Naive thymus-derived CD4-positive, alpha-beta T cell (primary cell): ENCODE measurements at regions not wholly inside any gene's neighbourhood (a gene's known extent, or its start where the extent isn't known, plus 50 kb on each side); places are given as distances from the start of the nearest gene placed in this dataset.

ENCODE experiments used
- ATAC-seq: fragments of 150-1000 bp; cut with Tn5 transposase; 2 replicates; pipeline ENCODE4 v1.10.0; 2021; ENCODE audit warnings: mild to moderate bottlenecking, moderate library complexity
- CTCF ChIA-PET: fragments of 350-600 bp; sonication (Branson Sonifier 250); formaldehyde crosslinking; loops from one replicate; lab custom pipeline; 2021; ENCODE audit warnings: antibody characterized with exemption; lab: Charles Lee
- POLR2A ChIA-PET: fragments of 350-600 bp; sonication (Branson Sonifier 250); formaldehyde crosslinking; loops from one replicate; lab custom pipeline; 2021; ENCODE audit warnings: antibody characterized with exemption, inconsistent platforms; lab: Charles Lee
- DNase-seq, 9 donors: peaks; one replicate each; pipeline versions ENCODE4 v3.0.0 to v3.0.0-alpha.2; 2020 to 2022; ENCODE audit warnings: mixed read lengths in 1 of 9
- H3K27ac ChIP-seq: one replicate; pipeline ENCODE4 v1.7.0; 2013; ENCODE audit warnings: mild to moderate bottlenecking, low read depth, low read length, moderate library complexity
- H3K27me3 ChIP-seq, 2 donors: one replicate each; pipeline ENCODE4 v1.7.0; 2013; ENCODE audit warnings: low read length in 2 of 2, mild to moderate bottlenecking in 2 of 2, moderate library complexity in 2 of 2; ENCODE audit not compliant: control insufficient read depth in 2 of 2, insufficient read depth in 2 of 2
- H3K36me3 ChIP-seq, 3 experiments: 1 replicate in 2 of 3; 2 replicates in 1 of 3; pipeline ENCODE4 v1.7.0; 2013; ENCODE audit warnings: low read length in 3 of 3, mild to moderate bottlenecking in 3 of 3, moderate library complexity in 1 of 3; ENCODE audit not compliant: insufficient read depth in 3 of 3, control insufficient read depth in 2 of 3
- H3K4me1 ChIP-seq, 2 donors: one replicate each; pipeline ENCODE4 v1.7.0; 2013; ENCODE audit warnings: low read length in 2 of 2, mild to moderate bottlenecking in 2 of 2, moderate library complexity in 1 of 2; ENCODE audit not compliant: control insufficient read depth in 2 of 2, insufficient read depth in 2 of 2
- H3K4me3 ChIP-seq: 2 replicates; pipeline ENCODE4 v1.7.0; 2013; ENCODE audit warnings: mild to moderate bottlenecking, low read length
- H3K9me3 ChIP-seq, 3 experiments: 1 replicate in 2 of 3; 2 replicates in 1 of 3; pipeline ENCODE4 v1.7.0; 2013; ENCODE audit warnings: low read length in 3 of 3; ENCODE audit not compliant: control insufficient read depth in 2 of 3
- H3K27ac Mint-ChIP-seq, 9 donors: one replicate each; pipeline ENCODE4 v1.8.0; 2020 to 2022; ENCODE audit warnings: mixed read lengths in 9 of 9, mild to moderate bottlenecking in 8 of 9, moderate library complexity in 5 of 9, inconsistent platforms in 2 of 9
- H3K27me3 Mint-ChIP-seq, 5 donors: one replicate each; pipeline ENCODE4 v1.8.0; 2021 to 2022; ENCODE audit warnings: mixed read lengths in 5 of 5, mild to moderate bottlenecking in 1 of 5
- H3K36me3 Mint-ChIP-seq, 5 donors: one replicate each; pipeline ENCODE4 v1.8.0; 2020 to 2022; ENCODE audit warnings: mixed read lengths in 5 of 5, mild to moderate bottlenecking in 3 of 5, inconsistent platforms in 1 of 5
- H3K4me1 Mint-ChIP-seq, 7 donors: one replicate each; pipeline ENCODE4 v1.8.0; 2020 to 2022; ENCODE audit warnings: mixed read lengths in 7 of 7, mild to moderate bottlenecking in 3 of 7, inconsistent platforms in 1 of 7
- H3K4me3 Mint-ChIP-seq, 10 donors: one replicate each; pipeline ENCODE4 v1.8.0; 2020 to 2022; ENCODE audit warnings: mild to moderate bottlenecking in 10 of 10, mixed read lengths in 10 of 10, moderate library complexity in 6 of 10, inconsistent platforms in 2 of 10
- H3K9me3 Mint-ChIP-seq, 11 donors: one replicate each; pipeline ENCODE4 v1.8.0; 2020 to 2022; ENCODE audit warnings: mixed read lengths in 11 of 11, mild to moderate bottlenecking in 4 of 11, inconsistent platforms in 1 of 11, moderate library complexity in 1 of 11
- intact Hi-C, 2 donors: fragments of 100-400 bp; cut with micrococcal nuclease; formaldehyde crosslinking; loops; one replicate each; pipeline ENCODE4 v1.15.1; 2023

DNA sequence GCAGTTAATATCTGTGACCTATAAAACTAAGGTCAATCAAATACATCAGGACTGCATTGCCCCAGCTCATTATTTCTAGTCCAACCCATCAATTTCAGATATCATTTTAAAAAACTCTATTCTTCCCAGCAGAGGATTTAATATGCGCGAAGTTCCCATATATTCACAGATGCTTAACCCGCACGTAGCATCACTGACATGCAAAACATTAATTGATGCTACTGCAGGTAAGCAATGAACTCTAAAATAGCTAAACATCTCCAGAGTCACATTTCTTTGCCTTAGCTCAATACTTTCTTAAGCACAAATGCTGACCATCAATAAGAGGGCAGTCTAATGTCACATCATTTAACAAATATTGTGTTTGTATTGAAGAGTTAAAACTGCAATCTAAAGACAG, 586.6 kb upstream of the CDH18 start:
- Mint-ChIP-seq H3K9me3 (peaks cover 0 to 22% (median 4%) of the 10 kb centered on the region in 11 donors), H3K27ac (no peak overlapping the region), H3K27me3 (no peaks in the 10 kb centered on the region), H3K36me3 (no peaks in the 10 kb centered on the region), H3K4me1 (no peaks in the 10 kb centered on the region), H3K4me3 (no peak overlapping the region)
- no peaks in the 10 kb centered on the region for H3K27me3 ChIP-seq
- ATAC-seq (no peak), DNase-seq (no peak)
- intact Hi-C loops, result no loop called here
- no peak overlapping the region for H3K27ac ChIP-seq
- ChIA-PET POLR2A (no interaction called here), CTCF (no interaction called here)
- H3K4me3 ChIP-seq, result no peak overlapping the region
- no peaks in the 10 kb centered on the region for H3K9me3 ChIP-seq
- no peaks in the 10 kb centered on the region for H3K4me1 ChIP-seq
- no peaks in the 10 kb centered on the region for H3K36me3 ChIP-seq

DNA sequence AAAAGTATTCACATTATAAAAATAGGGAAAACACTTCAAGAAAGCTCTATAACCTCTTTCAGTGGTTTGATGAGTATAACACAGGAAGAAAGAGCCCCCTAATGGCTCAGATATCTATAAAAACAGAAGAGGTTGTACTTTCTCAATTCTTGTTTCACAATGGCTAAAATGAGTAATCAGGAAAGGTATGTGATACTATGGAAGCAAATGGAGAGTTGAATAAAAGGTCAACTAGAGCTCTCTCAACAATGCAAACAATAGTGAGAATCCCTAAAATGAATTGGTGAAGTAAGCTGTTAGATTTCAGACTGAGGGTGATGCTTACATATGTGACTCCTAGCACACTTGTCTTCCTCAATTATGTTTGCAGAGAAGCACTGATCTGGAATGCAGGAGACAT, 584.6 kb upstream of the CDH18 start:
- ChIA-PET POLR2A (no interaction called here), CTCF (no interaction called here)
- Histone ChIP-seq H3K27me3 (no peaks in the 10 kb centered on the region), H3K27ac (no peak overlapping the region), H3K4me3 (no peak overlapping the region), H3K36me3 (no peaks in the 10 kb centered on the region), H3K4me1 (no peaks in the 10 kb centered on the region), H3K9me3 (no peaks in the 10 kb centered on the region)
- DNase-seq, result no peak
- H3K36me3 Mint-ChIP-seq, result no peaks in the 10 kb centered on the region
- no peak for ATAC-seq
- H3K9me3 Mint-ChIP-seq, result peaks cover 0 to 10% (median 1%) of the 10 kb centered on the region in 11 donors
- no peaks in the 10 kb centered on the region for H3K4me1 Mint-ChIP-seq
- no peak overlapping the region for H3K4me3 Mint-ChIP-seq
- intact Hi-C loops, result no loop called here
- no peak overlapping the region for H3K27ac Mint-ChIP-seq
- H3K27me3 Mint-ChIP-seq, result no peaks in the 10 kb centered on the region

GRCh38 chr5:20570486-20570885, 582.5 kb upstream of the CDH18 start:
- no peaks in the 10 kb centered on the region for H3K36me3 Mint-ChIP-seq
- H3K4me1 Mint-ChIP-seq, result no peaks in the 10 kb centered on the region
- no peak overlapping the region for H3K4me3 Mint-ChIP-seq
- no peak overlapping the region for H3K27ac ChIP-seq
- ChIA-PET CTCF (no interaction called here), POLR2A (no interaction called here)
- H3K9me3 ChIP-seq, result no peaks in the 10 kb centered on the region
- H3K4me3 ChIP-seq, result no peak overlapping the region
- intact Hi-C loops, result no loop called here
- no peaks in the 10 kb centered on the region for H3K36me3 ChIP-seq
- ATAC-seq, result no peak
- peaks cover 0 to 10% (median 4%) of the 10 kb centered on the region in 11 donors for H3K9me3 Mint-ChIP-seq
- no peak overlapping the region for H3K27ac Mint-ChIP-seq
- no peaks in the 10 kb centered on the region for H3K27me3 Mint-ChIP-seq
- no peaks in the 10 kb centered on the region for H3K27me3 ChIP-seq
- DNase-seq, result no peak
- H3K4me1 ChIP-seq, result no peaks in the 10 kb centered on the region

GRCh38 chr5:20562544-20562943, 574.5 kb upstream of the CDH18 start:
- POLR2A ChIA-PET, result no interaction called here
- Mint-ChIP-seq H3K27ac (no peak overlapping the region), H3K4me3 (no peak overlapping the region), H3K27me3 (no peaks in the 10 kb centered on the region), H3K4me1 (no peaks in the 10 kb centered on the region), H3K9me3 (peaks cover 0 to 37% (median 7%) of the 10 kb centered on the region in 11 donors), H3K36me3 (no peaks in the 10 kb centered on the region)
- no peaks in the 10 kb centered on the region for H3K36me3 ChIP-seq
- no peak for ATAC-seq
- no peak overlapping the region for H3K27ac ChIP-seq
- no peaks in the 10 kb centered on the region for H3K9me3 ChIP-seq
- H3K4me1 ChIP-seq, result no peaks in the 10 kb centered on the region
- DNase-seq, result no peak
- no peak overlapping the region for H3K4me3 ChIP-seq
- CTCF ChIA-PET, result no interaction called here
- H3K27me3 ChIP-seq, result no peaks in the 10 kb centered on the region
- intact Hi-C loops, result no loop called here

DNA sequence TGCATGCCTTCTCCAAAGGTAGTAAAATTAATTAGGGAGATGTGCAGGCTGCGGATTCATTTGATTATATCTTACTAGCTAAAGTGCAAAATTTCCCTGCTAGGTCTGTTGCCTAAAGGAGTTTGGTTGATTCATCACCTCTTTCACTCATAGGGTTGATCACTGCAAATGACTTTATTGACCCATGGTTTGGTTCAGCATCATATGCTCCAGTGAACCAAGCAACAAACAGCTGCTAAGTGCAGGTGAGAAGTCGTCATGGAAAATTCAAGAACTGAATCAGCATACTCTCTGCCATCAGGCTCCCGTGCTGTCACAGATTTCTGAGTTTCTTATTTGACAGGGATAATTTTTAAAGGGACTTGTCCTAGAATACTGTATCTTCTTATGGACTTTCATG, 571.8 kb upstream of the CDH18 start:
- Mint-ChIP-seq H3K36me3 (no peaks in the 10 kb centered on the region), H3K4me3 (no peak overlapping the region), H3K27ac (no peak overlapping the region), H3K9me3 (peaks cover 3 to 49% (median 9%) of the 10 kb centered on the region in 11 donors), H3K27me3 (no peaks in the 10 kb centered on the region), H3K4me1 (no peaks in the 10 kb centered on the region)
- Histone ChIP-seq H3K27ac (no peak overlapping the region), H3K9me3 (no peaks in the 10 kb centered on the region), H3K4me1 (no peaks in the 10 kb centered on the region), H3K4me3 (no peak overlapping the region), H3K36me3 (no peaks in the 10 kb centered on the region), H3K27me3 (no peaks in the 10 kb centered on the region)
- ATAC-seq (no peak), DNase-seq (no peak)
- CTCF ChIA-PET, result no interaction called here
- intact Hi-C loops, result no loop called here
- POLR2A ChIA-PET, result no interaction called here

GRCh38 chr5:20556115-20556763, 568.2 kb upstream of the CDH18 start:
- ATAC-seq (no peak), DNase-seq (no peak)
- intact Hi-C loops, result no loop called here
- Histone ChIP-seq H3K27me3 (no peaks in the 10 kb centered on the region), H3K27ac (no peak overlapping the region), H3K9me3 (no peaks in the 10 kb centered on the region), H3K4me1 (no peaks in the 10 kb centered on the region), H3K4me3 (no peak overlapping the region), H3K36me3 (no peaks in the 10 kb centered on the region)
- Mint-ChIP-seq H3K27ac (no peak overlapping the region), H3K4me1 (no peaks in the 10 kb centered on the region), H3K4me3 (no peak overlapping the region), H3K36me3 (no peaks in the 10 kb centered on the region), H3K9me3 (peaks cover 3 to 38% (median 10%) of the 10 kb centered on the region in 11 donors), H3K27me3 (no peaks in the 10 kb centered on the region)
- ChIA-PET POLR2A (no interaction called here), CTCF (no interaction called here)

DNA sequence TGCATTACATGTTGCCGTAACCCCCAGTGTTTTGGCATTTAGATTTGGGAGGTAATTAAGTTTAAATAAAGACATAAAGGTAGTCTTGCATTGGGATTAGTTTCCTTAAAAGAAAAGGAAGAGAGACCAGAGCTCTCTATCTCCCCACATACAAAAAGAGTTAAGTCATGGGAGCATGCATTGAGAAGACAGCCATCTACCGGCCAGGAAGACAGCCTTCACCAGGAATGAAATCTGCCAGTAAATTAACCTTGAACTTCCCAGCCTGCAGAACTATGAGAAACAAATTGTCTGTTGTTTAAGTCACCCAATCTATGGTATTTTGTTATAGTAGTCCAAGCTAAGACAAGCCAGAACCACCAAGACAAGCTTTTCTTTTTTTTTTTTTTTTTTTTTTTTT, 567.0 kb upstream of the CDH18 start:
- no peak overlapping the region for H3K4me3 Mint-ChIP-seq
- ATAC-seq, result no peak
- no peaks in the 10 kb centered on the region for H3K36me3 ChIP-seq
- H3K4me3 ChIP-seq, result no peak overlapping the region
- no peaks in the 10 kb centered on the region for H3K9me3 ChIP-seq
- ChIA-PET CTCF (no interaction called here), POLR2A (no interaction called here)
- no peaks in the 10 kb centered on the region for H3K36me3 Mint-ChIP-seq
- DNase-seq, result no peak
- peaks cover 3 to 31% (median 9%) of the 10 kb centered on the region in 11 donors for H3K9me3 Mint-ChIP-seq
- no peaks in the 10 kb centered on the region for H3K4me1 Mint-ChIP-seq
- H3K27ac ChIP-seq, result no peak overlapping the region
- no peak overlapping the region for H3K27ac Mint-ChIP-seq
- no peaks in the 10 kb centered on the region for H3K27me3 Mint-ChIP-seq
- H3K27me3 ChIP-seq, result no peaks in the 10 kb centered on the region
- intact Hi-C loops, result no loop called here
- no peaks in the 10 kb centered on the region for H3K4me1 ChIP-seq
